VCaP (cell line): ENCODE measurements at regions not wholly inside any gene's neighbourhood (a gene's known extent, or its start where the extent isn't known, plus 50 kb on each side); places are given as distances from the start of the nearest gene placed in this dataset.

Experiments used
- H3K27ac ChIP-seq: fragments of 450-650 bp; 2 replicates; pipeline ENCODE4 v1.5.1; 2017
- CTCF ChIP-seq: fragments of 450-650 bp; conservative IDR thresholded peaks from 2 replicates; pipeline ENCODE4 v1.5.1; 2017; ENCODE audit warnings: mild to moderate bottlenecking, moderate library complexity

- no peak for TF ChIP-seq CTCF
- H3K27ac ChIP-seq = no peak overlapping the region
Observed at GRCh38 chr1:105492921-105493320, 1563.6 kb upstream of the PRMT6 start.

GRCh38 chr1:105516068-105516467, 1540.4 kb upstream of the PRMT6 start:
- TF ChIP-seq CTCF = no peak
- H3K27ac ChIP-seq = no peak overlapping the region

GRCh38 chr1:105533996-105534395, 1522.5 kb upstream of the PRMT6 start:
- H3K27ac ChIP-seq = no peak overlapping the region
- TF ChIP-seq CTCF = no peak

DNA sequence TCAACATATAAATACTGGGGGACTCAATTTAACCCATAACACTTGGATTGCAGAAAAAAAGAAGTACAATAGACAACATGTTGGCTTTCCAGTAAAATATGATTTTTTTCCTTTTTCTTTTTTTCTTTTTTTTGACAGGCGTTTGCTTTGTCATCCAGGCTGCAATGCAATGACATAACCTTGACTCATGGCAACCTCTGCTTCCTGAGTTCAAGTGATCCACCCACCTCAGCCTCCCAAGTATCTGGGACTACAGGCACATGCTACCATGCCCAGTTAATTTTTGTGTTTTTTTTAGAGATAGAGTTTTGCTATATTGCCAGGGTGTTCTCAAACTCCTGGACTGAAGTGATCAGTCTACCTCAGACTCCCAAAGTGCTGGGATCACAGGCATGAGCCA, 1512.0 kb upstream of the PRMT6 start:
- no peak overlapping the region for H3K27ac ChIP-seq
- TF ChIP-seq CTCF = no peak

DNA sequence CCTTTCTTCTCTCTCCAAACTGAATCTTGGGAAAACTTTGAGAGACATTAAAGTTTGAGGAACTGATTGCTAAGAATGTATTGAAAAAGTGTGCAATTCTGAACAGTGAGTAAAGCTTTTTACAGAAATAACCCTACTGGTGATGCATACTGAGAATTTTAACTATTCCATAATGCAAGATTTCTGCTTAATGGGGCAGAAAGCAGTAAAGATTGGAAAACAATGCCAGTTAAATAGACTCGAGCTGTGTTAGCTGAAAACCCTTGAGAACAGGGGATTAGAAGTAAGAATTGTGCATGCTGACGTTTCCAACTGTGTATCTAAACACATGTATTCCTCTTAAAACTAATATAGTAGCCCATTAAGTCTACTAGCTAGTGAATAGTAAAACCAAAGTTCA, 1500.2 kb upstream of the PRMT6 start:
- TF ChIP-seq CTCF = no peak
- no peak overlapping the region for H3K27ac ChIP-seq

DNA sequence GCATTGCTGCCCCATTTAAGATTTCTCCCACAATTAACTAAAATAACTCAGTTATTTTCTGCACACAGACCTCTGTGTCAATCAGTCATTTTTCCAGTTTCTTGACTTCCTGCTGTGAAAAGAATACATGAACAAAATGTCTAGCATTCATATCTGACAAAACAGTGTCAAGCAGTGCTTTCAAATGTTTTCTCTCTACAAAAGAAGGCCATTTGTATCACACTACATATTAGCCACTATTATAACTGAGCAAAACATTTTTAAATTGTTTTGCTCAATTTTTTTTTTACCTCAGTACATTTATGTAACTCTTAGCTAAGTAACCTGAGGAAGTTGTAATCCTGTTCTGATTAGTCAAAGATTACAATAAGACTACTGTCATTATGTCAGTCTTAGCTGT, 1498.5 kb upstream of the PRMT6 start:
- TF ChIP-seq CTCF = no peak
- no peak overlapping the region for H3K27ac ChIP-seq

- TF ChIP-seq CTCF = no peak
- H3K27ac ChIP-seq = no peak overlapping the region
Observed at GRCh38 chr1:105565006-105565405, 1491.5 kb upstream of the PRMT6 start.

- no peak overlapping the region for H3K27ac ChIP-seq
- no peak for TF ChIP-seq CTCF
Observed at GRCh38 chr1:105585791-105586190, 1470.7 kb upstream of the PRMT6 start.
